Gastrocnemius medialis (tissue), 4 donors: ENCODE measurements at regions not wholly inside any gene's neighbourhood (a gene's known extent, or its start where the extent isn't known, plus 50 kb on each side); places are given as distances from the start of the nearest gene placed in this dataset.

Source experiments
- POLR2A ChIP-seq, 2 donors: fragments of 450-650 bp; IDR thresholded peaks; one replicate each; pipeline ENCODE4 v1.6.1; 2017; ENCODE audit warnings: antibody characterized with exemption in 2 of 2, mild to moderate bottlenecking in 2 of 2, moderate library complexity in 2 of 2
- TF ChIP-seq, protein P1 (sequence below), 5 experiments: fragments of 450-650 bp in 3 of 5; fragments of 200-600 bp in 2 of 5; sonication (generic) in 2 of 5; IDR thresholded peaks in 4 of 5; conservative IDR thresholded peaks in 1 of 5; 1 replicate in 4 of 5; 2 replicates in 1 of 5; pipeline ENCODE4 v1.5.1; 2016 to 2019; ENCODE audit warnings: antibody characterized with exemption in 5 of 5, mild to moderate bottlenecking in 3 of 5, moderate library complexity in 3 of 5

DNA sequence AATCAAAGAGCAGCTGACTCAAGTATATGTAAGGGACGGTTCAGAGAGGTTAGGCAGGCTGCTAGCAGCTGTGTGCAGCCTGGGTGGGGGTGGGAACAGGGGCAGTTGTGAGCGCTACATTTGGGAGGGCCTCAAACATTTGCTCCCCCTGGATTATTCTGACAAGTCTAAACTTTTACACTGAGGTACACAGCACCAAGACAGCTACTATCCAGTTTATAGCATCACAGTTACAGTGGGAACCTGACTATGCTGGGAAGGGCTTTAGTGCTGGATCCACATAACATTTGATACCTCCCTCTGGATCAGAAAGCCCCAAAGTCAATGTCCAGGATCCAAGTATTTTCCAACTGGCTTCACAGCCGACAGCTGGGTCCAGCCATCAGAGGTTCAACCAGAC lies 55.8 kb upstream of the GIMD1 start:
- TF ChIP-seq, protein P1, sequence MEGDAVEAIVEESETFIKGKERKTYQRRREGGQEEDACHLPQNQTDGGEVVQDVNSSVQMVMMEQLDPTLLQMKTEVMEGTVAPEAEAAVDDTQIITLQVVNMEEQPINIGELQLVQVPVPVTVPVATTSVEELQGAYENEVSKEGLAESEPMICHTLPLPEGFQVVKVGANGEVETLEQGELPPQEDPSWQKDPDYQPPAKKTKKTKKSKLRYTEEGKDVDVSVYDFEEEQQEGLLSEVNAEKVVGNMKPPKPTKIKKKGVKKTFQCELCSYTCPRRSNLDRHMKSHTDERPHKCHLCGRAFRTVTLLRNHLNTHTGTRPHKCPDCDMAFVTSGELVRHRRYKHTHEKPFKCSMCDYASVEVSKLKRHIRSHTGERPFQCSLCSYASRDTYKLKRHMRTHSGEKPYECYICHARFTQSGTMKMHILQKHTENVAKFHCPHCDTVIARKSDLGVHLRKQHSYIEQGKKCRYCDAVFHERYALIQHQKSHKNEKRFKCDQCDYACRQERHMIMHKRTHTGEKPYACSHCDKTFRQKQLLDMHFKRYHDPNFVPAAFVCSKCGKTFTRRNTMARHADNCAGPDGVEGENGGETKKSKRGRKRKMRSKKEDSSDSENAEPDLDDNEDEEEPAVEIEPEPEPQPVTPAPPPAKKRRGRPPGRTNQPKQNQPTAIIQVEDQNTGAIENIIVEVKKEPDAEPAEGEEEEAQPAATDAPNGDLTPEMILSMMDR (IDR thresholded peaks at IDR 0.05 in 4 of 5, conservative IDR thresholded peaks at IDR 0.05 in 1 of 5), result no peak
- no peak for TF ChIP-seq POLR2A (IDR thresholded peaks at IDR 0.05)
